Cardiac fibroblast (primary cell): ENCODE measurements at regions not wholly inside any gene's neighbourhood (a gene's known extent, or its start where the extent isn't known, plus 50 kb on each side); places are given as distances from the start of the nearest gene placed in this dataset.
"Not testable (repeated sequence)": the region's sequence is repeated elsewhere in the genome, so short reads cannot be mapped to it uniquely, and the experiment has no call there.

Source experiments
- DNase-seq, 2 donors: peaks; one replicate each; pipeline versions ENCODE4 v3.0.0 to v3.0.0-alpha.2; 2010; ENCODE audit warnings: low read depth in 2 of 2
- H3K4me3 ChIP-seq, 2 donors: replicated peaks in 1 of 2; 1 replicate in 1 of 2; 2 replicates in 1 of 2; pipeline ENCODE4 v1.5.1; 2011; ENCODE audit warnings: low read depth in 2 of 2, low read length in 2 of 2, mild to moderate bottlenecking in 2 of 2, moderate library complexity in 1 of 2
- CTCF ChIP-seq: IDR thresholded peaks from one replicate; pipeline ENCODE4 v1.5.1; 2011; ENCODE audit warnings: low read depth, mild to moderate bottlenecking, low read length, inconsistent platforms

- H3K4me3 ChIP-seq, result no peak overlapping the region
- no peak for TF ChIP-seq CTCF
- DNase-seq, result no peak
These were observed 107.2 kb downstream of the C5orf15 start for GRCh38 chr5:133861161-133861737.

DNA sequence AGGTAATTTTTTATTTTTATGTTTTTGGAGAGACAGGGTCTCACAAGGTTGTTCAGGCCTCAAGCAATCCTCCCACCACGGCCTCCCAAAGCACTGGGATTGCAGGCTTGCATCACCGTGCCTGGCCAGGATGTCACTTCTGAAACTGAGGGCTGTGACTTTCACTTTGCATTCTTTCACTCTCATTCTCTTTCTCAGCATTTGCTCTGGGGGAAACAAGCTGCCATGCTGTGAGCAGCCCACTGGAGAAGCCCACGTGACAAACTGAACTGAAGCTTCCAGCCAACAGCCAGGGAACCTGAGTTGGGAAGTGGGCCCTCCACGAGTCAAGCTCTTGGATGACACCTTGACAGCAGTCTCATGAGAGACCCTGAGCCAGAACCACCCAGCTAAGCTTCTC, 109.4 kb downstream of the C5orf15 start:
- TF ChIP-seq CTCF, result no peak
- no peak for DNase-seq
- no peak overlapping the region for H3K4me3 ChIP-seq

GRCh38 chr5:133857595-133858313, 110.7 kb downstream of the C5orf15 start:
- H3K4me3 ChIP-seq, DNase-seq: not testable (repeated sequence)

DNA sequence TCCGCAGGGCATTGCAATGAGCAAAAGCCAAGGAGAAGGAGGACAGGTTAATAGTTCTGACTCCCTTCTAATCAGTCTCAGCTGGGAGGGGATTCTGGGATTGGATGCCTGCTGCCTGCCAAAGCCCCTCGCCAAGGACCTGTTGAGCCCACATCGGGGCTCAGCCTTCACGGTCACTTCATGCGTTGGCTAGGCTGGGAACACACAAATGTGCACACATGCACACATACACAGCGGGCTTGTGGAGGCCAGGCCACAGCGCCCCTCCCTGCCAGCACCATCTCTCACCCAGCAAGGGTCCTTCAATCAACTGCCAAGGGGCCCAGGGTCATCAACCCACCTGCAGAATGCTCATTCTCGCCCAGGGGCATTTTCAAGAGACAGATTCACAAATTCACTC, 113.9 kb downstream of the C5orf15 start:
- TF ChIP-seq CTCF, result no peak
- H3K4me3 ChIP-seq, result no peak overlapping the region
- no peak for DNase-seq

DNA sequence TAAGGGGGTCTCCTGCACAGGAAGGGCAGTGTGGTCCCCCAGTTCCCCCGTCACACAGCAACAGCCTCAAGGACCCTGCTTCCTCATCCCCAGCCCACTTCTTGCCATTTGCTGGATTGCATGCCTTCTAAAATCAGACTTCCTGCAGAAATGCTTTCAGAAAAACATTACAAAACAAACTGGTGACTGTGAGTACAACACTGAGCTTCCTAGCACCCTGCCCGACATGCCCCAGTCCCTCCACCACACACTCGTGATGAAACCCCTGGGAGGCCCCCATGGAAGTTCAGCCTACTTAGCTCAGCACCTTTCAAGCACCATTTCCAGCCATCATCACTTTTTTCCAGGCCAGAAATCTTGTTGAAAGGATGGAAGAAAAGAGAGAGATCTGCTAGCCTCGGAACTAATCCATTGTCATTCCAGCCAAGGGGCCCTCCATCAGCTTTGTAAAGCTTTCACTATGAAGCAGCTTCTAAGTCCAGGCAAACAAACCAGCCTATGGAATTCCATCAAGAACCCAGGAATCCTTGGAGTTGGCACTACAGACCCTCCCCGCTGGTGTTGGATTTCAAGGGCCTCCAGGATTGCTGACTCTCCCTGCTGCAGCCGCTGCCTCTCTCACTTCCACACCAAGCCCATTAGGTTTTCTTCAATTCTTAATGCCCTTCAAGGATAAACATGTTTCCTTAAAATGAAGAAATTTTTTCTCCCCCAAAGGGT, 114.6 kb downstream of the C5orf15 start:
- no peak overlapping the region for H3K4me3 ChIP-seq
- TF ChIP-seq CTCF, result no peak
- no peak for DNase-seq

DNA sequence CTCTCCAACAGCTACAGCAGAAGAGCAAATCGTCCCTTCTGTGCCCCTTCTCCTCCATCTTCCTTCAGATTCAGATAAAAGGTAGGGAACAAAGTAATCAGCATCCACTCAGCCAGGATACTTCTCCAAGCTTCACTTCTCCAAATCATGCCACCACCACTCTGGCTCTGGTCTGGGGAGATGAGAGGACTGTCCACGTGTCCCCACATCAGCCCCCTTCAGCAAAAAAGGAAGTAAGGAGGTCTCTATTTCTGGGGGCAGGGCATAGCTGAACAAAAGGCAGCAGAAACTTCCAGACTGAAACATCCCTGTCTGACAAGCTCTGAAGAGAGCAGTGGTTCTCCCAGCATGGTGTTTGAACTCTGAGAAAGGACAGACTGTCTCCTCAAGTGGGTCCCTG, 116.9 kb downstream of the C5orf15 start:
- DNase-seq, result no peak
- TF ChIP-seq CTCF, result no peak
- H3K4me3 ChIP-seq, result no peak overlapping the region

GRCh38 chr5:133850811-133851210, 117.6 kb downstream of the C5orf15 start:
- DNase-seq, result no peak
- no peak overlapping the region for H3K4me3 ChIP-seq
- TF ChIP-seq CTCF, result no peak
